Activated CD4-positive, alpha-beta T cell treated with anti-CD3 and anti-CD28 coated beads, Interleukin-2, amount 50 U/mL, for 1 hour (primary cell): ENCODE measurements at regions not wholly inside any gene's neighbourhood (a gene's known extent, or its start where the extent isn't known, plus 50 kb on each side); places are given as distances from the start of the nearest gene placed in this dataset.
"Not testable (repeated sequence)": the region's sequence is repeated elsewhere in the genome, so short reads cannot be mapped to it uniquely, and the experiment has no call there.

Experiments
- DNase-seq: peaks from one replicate; pipeline ENCODE4 v3.0.0-alpha.2; 2020

DNA sequence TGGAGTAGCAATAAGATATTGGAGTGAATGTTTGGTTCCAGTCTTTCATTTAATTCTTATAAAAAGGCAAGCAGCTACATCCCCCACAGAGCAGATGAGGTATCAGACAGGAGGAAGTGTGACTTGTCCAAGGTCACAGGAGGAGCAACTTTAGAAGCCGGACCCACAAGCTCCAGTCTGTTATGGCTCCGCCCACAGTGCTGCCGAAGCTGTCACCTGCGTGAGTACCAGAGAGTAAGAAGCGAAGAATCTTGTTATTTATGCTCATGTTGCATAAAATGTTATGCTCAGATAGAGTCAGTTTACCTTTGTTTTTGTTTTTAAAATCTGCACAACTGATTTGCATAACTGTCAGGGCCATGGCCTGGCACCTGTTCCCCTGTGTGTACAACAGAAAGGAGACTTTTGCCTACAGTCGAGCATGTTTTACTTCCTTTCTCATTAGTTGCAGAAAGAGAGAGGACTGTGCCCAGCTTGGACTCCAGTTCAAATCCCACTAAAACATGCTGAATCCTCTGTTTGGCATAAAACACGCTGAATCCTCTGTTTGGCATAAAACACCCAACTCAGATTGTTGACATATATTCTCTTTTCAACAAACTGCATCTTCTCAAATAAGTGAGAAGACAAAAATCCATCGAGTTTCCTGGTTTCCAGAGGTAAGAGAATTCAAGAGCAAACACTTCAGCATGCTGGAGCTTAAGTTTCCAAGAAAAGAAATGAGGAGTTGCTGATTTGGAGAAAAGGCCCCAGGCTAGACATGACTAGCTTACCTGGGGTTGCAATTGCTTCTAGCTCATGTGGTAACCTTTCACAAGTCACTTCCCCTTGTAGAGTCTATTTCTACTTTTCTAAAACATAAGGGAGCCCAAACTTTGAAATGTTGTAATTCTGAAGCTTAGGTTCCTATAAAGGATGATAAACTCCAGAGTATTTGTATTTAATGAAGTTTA is 409.8 kb upstream of the ZMIZ1 start:
- DNase-seq: no peak

DNA sequence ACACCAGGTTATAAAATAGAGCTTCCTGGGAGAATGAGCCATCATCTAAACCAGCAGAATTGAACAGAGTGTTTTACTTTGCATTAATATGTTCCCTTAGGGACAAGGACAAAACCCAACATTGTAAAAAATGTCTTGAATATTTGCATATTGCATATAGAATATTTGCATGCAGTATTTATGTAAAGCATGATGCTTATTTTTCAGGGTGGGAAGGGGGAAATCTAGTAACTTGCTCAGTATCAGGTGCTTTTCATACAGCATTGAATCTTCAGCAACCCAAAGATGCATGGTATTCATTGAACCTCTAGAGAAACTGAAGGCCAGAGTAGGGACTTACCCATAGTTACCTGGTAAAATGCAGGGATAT is 409.2 kb upstream of the ZMIZ1 start:
- DNase-seq: no peak

DNA sequence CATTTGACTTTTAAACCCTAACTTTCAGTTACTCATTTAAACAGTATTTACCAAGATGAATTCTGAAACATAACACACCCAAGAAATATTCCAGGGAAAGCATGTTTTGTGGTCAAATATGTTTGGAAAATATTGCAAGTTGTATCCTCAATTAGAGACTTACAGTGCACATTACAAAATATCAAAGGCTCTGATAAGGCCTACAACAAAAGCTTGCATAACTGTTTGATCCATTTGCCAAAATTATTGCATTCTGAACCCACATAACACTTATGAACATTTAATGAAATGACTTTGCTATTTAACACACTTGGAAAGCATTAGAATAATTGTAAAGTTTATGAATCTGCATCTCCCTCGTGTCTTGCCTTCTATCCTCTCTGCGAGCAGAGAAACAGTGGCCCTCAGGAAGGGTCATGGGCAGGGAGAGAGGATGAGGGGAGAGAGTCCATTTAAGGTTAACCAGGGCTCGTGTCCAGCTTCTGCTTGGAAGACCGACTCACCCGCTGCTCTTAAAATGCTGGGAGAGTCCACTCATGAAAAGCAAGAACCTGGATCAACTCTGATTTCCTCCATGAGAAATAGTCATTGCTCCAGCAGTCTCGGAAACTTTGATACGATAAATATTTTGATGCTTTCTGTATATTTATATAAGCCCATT is 408.2 kb upstream of the ZMIZ1 start:
- no peak for DNase-seq

DNA sequence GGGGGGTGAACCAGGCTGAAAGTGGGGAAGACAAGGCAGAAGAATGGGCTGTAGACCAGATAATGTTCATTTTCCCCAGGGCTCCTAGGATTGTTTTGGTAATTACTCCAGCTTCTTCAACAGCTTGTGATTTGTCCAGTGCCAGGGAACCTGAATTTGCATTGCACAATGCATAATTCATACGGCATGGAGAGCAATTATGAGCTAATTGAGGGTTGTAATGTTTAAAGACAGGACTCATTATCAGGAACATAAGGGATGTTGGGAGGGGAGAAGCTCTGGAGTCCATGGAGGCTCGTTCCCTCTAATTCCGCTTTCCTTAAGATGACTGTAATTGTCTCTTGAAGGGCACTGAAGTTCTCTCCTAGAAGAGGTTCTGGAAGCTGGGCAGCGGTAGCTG is 405.0 kb upstream of the ZMIZ1 start:
- DNase-seq: no peak

DNA sequence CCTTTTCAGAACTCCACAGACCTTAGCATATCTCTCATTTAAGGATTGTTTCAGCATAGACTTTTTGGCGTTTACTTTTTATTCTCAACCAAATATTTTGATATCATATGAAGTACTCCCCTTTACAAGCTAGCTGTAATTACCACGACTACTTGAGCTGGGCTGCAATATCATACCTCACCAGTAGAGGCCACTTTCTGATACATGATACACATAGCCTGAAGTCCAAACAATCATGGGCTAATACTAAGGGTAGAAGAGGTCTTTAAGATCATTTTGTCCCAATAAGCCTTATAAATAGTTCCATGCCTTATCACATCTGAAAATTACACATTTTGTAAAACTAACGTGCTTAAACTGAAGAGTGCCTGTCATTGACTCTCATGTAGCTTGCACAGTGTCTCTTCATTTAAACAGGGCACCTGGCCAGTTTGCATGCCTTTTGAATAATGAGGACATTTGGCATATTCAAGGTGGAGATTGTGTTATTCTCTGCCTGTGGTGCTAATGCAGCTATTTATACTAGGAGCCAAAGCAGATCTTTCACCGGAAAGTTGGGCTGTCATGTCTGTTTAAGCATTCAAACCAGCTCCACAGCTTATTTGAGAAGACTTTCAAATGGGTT is 403.7 kb upstream of the ZMIZ1 start:
- DNase-seq: no peak

DNA sequence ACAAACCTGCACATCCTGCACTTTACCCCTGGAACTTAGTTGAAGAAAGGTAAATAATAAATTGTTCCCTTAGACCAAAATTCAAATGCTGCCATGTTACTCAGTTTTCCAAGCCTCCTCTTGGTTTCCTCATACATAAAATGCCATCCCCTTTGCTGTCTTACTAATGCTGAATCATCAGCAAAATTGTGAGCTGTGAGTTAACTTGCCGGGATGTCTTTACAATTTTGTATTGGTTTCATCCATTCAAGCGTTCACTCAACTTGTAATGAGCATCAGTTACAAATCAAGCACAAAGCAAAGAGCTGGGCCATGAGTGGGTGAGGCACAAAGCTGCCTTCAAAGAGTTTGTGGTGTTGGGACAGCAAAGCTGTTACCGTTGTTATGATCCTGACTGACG is 395.8 kb upstream of the ZMIZ1 start:
- no peak for DNase-seq

DNA sequence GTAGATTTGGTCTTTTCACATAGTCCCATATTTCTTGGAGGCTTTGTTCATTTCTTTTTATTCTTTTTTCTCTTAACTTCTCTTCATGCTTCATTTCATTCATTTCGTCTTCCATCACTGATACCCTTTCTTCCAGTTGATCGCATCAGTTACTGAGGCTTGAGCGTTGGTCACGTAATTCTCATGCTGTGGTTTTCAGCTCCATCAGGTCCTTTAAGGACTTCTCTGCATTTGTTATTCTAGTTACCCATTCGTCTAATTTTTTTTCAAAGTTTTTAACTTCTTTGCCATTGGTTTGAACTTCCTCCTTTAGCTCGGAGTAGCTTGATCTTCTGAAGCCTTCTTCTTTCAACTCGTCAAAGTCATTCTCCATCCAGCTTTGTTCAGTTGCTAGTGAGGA is 387.6 kb upstream of the ZMIZ1 start:
- not testable (repeated sequence) for DNase-seq

DNA sequence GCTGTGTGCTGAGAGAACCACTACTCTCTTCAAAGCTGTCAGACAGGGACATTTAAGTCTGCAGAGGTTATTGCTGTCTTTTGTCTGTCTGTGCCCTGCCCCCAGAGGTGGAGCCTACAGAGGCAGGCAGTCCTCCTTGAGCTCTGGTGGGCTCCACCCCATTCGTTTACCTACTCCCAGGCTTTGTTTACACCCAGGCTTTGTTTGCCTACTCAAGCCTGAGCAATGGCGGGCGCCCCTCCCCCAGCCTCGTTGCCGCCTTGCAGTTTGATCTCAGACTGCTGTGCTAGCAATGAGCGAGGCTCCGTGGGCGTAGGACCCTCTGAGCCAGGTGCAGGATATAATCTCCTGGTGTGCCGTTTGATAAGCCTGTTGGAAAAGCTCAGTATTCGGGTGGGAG is 386.8 kb upstream of the ZMIZ1 start:
- not testable (repeated sequence) for DNase-seq

DNA sequence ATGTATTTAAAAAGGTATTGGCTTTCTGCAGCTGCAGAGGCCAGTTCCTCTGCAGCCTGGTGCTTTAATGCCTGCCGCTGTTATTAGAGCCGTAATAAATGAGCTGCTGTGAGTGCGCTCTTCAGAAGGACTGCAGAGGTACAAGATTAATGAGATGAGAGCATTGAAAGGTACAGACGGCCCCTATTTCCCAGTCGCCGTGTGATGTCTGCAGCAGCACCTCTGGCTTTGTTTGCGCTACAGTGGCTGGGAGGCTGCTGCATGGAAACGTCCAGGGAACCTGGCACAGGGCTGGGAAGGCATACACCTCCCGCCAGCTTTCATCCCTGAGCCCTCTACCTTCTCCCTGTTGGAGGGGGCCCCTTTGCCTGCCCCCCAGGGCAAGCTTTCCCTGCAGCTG is 383.8 kb upstream of the ZMIZ1 start:
- no peak for DNase-seq

DNA sequence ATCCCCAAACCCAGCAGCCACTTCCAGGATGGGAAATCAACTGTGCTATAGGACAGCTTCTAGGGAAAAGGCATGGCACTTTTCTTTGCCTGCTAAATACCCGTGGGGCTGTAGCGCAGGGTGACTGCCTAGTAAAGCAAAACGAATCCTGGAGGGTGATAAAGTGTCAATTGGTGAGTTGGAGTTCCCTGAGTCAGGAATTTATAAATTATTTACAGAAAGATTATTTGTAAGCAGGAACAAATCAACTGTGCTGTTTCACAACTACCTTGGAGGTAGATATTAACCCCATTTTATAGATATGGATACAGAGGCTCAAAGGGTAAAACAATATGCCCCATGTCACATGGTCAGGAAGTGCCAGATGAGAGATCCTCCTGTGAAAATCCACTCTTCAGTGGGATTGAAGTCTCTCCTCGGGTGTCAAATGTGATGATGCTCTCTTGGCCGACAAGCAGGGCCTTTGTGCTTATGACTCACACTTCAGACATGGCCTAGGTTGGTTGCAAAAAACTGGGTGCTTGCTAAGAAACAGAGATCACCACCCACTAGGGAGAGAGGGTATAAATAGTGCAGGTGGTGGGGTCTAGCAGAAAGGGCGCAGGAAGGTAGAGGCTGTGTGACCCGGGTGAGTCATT is 383.2 kb upstream of the ZMIZ1 start:
- DNase-seq: no peak

DNA sequence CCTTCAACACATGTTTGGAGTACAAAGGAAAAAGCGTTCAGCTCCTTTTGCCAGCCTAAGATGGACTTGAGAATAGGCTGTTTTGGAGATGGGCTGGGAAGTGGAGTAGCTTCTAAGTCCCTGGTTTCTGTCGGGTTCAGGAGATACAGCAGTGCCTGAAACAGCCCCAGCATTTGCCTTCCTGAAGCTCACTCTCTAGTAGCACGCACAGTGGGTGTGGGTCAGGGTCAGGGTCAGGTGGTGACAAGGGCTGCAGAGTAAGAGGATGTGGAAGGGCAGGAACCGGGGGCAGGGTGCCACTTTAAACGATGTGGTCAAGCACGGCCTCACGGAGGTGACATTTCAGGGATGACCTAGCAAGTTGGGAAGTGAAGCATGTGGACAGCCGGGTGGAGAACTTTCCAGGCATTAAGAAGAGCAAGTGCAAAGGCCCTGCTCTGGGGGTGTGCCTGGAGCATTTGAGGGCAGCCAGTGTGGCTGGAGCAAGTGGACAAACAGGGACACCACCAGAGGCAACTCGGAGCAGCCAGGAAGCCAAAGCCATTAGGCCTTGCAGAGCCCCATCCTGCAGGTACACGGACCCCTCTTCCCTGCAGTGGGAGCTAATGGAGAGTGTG is 382.2 kb upstream of the ZMIZ1 start:
- no peak for DNase-seq

DNA sequence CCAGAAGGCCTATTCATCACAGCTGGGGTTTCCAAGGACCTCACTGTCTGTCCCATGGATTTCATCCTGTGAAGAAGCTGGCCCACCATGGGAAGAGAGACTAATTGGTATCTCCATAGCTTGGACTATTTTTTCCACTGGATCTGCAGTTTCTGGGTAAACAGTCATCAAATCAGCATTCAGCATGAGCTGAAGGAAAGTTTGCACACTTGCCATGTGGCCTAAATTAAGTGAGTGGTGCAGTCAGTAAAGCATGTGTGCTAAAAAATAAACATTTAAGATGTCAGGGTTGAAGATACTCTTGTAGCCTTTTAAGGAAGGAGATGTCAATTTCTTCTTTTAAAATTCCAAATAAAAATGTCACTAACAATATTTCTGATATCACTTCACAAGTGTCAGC is 381.1 kb upstream of the ZMIZ1 start:
- no peak for DNase-seq

DNA sequence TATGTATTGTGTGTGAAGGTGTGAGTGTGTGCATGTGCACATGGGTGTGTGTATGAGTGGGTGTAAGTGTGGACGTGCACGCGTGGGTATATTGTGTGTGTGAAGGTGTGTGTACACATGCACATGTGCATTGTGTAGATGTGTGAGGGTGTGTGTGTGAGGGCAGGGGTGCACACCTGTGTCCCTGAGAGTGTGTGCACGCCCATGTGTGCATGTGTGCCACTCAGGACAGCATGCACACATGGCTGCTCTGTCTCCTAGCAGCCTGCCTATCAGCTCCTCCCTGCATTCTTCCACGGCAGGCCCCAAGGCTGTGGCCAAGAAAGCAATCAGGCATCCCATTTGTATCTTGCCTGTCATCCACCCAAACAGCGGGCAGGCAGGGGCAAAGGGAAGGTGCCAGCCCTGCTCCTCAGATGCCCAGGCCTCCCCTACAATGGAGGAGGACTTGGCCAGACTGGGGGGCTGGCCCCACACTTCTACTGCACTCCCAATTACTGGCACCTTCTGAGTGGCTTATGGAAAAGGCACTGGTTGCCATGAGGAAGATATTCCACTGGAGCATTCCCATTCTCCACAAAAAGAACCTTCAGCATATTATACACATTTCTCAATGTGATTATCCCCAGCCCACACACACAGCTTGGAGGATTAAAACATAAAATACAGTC is 380.4 kb upstream of the ZMIZ1 start:
- no peak for DNase-seq

DNA sequence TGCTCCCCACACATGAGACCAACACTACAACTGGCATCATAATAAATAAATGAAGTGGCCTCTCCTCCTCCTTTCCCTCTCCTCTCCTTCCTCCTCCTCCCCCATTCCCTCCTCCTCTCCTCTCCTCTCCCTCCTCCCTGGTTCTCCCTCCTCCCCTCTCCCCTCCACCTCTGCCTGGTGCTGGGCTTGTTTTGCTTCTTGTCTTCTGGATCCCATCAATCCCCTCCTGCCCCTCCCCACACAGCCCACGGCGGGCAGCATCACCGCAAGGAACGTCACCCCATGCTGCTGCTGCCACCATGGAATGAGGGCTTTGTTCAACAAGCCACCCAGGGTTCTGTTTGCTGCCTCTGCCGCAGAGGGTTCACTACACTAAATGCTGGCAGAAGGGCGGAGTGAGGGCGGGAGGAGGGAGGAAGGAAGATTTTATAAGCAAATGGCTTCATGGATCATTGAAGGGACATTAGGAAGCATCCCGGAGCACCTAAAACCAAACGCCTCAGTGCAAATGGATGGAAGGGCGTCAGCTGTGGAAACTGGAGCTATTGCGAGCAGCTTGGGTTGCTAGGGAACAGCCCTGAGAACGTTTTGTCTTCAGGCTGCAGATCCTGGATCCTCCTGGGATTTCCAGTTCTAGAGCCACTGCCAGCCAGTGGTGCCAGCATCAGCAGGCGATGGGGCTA is 379.7 kb upstream of the ZMIZ1 start:
- DNase-seq: no peak

DNA sequence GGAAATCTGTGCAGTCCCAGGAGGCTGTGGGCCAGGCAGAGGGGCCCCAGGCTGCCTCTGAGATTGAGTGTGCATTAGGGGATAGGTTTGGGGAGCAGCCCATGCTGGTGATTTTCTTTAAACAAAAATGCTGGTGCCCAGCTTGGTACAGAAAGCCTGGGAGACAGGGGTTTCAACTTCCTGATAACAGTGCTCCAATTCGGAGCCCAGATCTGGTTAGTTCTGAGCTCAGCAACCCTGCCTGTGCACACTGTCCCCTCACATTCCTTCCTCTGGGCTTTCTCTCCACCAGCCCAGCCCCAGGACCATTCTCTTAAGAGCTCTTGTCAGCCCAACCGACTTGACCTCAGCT is 379.2 kb upstream of the ZMIZ1 start:
- no peak for DNase-seq

DNA sequence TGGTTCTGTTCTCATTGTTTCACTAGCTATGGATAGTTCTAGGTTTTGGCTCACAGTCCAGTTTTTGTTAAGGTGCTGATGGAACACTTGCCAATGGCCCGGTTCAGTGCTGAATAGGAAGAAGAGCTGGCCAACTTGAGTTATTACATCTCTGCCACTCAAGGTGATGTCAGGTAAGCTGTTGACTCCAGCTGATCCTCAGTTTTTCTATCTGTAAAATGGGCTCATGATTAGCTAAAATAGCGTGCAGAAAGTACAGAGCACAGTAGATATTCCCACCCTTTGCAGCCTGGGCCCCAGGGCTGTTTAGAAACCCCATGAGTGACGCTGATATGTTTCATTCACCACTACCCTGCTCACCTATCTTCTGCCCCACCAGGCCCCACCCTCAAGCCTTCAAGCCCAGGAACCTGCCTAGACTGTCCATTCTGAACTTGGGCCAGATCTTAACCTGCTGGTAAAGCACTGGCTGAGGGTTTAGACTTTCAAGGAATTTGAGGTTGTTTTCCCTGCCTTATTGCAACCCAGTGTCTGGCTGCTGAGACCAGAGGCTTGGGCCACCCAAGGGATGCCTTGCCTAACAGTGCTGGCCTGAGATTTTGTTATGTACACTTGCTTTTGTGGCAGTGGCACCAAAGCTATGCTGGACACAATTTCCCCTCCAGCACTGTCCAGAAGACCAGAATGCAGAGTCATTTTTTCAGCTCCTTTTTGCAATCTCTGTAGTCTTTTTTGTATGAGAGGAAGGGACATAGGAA is 378.2 kb upstream of the ZMIZ1 start:
- no peak for DNase-seq

DNA sequence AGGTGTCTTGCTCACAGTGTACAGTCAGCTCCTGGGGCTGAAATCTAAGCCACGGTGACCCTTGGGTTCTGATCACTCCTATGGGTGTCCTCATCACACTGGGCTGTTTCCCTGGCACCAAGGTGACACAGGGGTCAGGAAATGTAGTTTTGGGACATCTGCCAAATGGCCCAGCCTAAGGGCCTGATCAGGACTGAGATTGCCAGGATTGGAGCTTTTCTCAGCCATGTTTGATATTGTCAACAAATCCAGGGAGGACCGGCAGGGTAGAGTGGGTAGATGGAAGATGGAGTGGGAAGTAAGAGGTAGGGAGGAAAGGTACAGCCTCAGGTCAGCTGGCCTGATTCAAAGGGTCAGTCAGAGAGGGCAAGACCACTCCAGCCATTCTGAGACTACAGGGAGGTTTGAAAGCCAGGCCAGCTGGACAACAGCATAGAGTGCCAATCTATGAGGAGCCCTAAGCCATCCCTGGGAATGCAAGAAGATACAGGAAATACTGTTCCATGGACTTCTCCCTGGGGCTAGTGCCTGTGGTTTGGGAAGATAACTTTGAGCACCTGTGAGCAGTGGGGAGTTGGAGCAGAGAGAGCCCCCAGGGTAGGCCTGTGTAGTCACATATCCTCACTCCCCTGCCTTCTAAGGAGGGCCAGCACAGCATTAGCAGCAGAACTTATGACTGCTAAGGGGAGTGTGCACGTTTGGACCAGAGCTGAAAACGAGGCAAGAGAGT is 377.3 kb upstream of the ZMIZ1 start:
- DNase-seq: no peak

DNA sequence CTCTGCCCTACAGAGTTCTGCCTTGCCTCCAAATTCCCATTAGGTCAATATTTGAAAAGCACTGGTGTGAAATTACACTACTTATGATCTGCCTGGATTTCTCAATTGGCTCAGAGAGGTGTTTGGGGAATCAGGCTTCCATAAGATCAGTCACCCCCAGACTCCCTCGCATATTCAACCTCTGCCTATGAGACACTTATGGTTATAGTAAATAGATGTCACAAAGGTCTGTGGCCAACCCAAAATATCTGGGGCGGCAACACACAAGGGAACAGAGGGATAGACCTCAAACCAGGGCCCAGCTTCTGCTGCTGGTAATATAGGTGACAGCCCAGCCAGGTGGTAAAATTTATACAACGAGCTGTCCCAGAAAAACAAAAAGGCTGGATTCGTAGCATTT is 376.7 kb upstream of the ZMIZ1 start:
- no peak for DNase-seq

DNA sequence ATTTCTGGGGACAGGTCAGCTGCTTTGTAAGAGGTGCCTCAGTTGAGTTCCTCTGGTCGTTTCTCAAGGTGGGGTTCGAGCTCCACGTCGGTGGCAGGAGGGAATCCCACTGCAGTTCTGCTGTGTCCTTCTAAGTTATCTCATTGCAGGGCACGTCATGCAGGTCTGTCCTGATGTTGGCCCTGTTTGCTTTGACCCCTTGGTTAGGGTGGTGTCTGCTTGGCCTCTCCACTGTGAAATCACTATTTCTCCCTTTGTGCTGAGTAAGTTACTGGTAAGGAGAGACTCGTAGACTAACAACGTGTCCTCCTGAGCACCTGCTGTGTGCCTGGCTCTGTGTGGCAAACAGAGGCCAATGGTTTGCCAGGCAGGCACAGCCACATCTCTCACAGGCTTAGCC is 372.9 kb upstream of the ZMIZ1 start:
- DNase-seq: no peak

DNA sequence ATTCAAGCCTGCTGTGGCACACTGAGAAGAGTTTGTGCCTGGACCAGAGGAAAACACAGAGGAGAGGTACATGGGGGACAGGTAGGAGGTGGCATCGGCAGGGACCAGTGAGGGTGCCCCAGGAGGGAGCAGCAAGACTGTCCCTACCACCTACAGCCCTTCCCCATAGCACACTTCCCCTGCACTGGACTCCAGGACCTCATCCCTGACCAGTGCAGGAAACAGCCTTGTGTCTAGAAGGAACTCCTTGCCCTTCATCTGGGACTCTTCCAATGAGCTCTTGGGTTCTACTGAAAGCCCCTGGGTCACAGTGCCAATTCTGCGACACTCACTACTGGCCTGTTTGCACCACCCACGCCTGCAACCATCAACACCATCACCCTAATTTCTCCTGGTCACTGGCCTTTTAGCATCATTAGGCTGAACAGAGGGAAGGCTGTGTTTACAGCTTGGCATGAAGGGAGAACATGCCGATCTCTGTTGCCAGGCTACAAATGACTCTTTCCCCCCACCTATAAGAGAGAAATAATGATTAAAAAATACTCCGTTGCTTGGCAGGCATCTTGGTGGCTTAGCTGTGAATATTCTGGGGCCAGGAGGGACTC is 371.9 kb upstream of the ZMIZ1 start:
- no peak for DNase-seq
